Daoy (cell line): ENCODE measurements at regions not wholly inside any gene's neighbourhood (a gene's known extent, or its start where the extent isn't known, plus 50 kb on each side); places are given as distances from the start of the nearest gene placed in this dataset.
"Not testable (repeated sequence)": the region's sequence is repeated elsewhere in the genome, so short reads cannot be mapped to it uniquely, and the experiment has no call there.

Experiments
- DNase-seq: peaks from one replicate; pipeline ENCODE4 v3.0.0-alpha.2; 2015; ENCODE audit warnings: low read depth

GRCh38 chr4:132382243-132382642 lies 766.9 kb upstream of the PCDH10 start:
- no peak for DNase-seq

DNA sequence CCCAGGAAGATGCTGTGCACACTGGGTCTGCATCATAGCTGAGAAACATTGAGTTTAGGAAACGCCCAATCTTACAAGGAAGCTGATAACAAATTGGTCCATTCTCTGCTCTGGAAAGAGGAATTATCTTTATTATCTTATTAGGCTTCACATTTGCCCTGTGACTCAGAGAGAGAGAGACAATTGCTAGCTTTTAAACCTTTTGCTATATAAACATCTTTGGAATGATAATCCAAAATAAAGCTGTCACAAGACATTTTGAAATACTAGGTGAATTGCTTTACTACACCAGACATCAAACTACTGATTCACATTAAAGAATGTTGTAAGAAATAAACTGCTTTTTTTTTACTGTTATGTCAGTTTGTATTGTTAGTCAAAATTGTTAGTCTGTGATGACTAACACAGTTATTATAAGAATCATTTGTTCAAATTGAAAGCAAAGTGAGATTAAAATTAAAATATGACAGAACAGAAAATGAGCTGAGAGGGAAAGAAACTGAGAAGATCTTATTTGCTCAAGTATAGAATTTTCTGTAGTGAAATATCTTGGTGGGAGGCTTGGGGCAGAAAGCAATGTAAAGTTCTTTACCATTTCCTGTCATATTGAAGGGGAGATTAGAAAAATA lies 765.4 kb upstream of the PCDH10 start:
- DNase-seq = no peak

- no peak for DNase-seq
Observed at GRCh38 chr4:132384709-132385108, 764.4 kb upstream of the PCDH10 start.

- no peak for DNase-seq
Observed at GRCh38 chr4:132386130-132386529, 763.0 kb upstream of the PCDH10 start.

GRCh38 chr4:132387060-132387459 lies 762.0 kb upstream of the PCDH10 start:
- DNase-seq = no peak

GRCh38 chr4:132395561-132395960 lies 753.5 kb upstream of the PCDH10 start:
- no peak for DNase-seq

DNA sequence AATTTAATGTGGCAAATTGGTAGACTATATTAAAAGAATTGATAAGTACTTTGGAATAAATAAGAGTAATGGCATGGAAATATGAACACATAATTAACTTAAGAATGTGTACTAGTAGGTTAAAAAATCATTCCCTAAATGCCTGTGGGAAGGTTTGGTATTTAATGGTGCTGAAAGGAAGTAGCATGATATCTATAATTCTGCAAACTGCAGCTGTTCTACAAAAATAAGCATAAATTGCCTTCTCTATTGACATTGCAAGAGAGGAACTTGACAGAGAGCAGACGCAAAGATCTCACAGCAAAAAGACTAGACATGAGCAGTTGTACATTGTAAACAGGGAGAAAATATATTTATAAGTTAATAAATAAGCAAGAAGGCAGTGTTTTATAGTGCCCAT lies 752.5 kb upstream of the PCDH10 start:
- no peak for DNase-seq

DNA sequence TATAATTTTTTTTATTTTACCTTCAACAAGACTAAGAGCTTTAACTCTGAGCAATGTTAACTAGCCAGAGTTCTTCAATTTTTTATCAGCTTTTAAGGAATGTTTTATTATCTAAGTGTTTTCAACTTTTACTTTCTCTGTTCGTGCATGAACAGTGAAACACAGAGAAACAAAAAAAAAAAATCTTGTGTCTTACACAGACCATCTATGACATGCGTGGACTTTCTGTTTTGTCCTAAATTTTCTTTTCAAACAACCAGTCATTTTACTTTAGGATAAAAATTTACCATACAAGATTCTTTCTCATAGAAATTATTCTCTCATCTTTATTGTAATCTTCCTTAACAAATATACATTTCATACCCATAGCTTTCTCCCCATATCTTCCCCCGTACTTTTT lies 731.9 kb upstream of the PCDH10 start:
- no peak for DNase-seq

DNA sequence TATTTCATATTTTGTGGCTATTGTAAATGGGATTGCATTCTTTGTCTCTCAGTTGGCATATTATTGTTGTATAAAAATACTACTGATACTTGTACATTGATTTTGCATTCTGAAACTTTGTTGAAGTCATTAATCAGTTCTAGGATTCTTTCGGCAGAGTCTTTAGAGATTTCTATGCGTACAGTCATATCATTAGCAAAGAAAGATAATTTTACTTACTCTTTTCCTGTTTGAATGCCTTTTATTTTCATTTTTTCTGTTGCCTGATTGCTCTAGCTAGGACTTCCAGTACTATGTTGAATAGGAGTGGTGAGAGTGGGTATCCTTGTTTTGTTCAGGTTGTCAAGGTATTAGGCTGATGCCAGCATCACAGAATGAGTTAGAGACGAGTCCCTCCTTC lies 722.0 kb upstream of the PCDH10 start:
- no peak for DNase-seq

DNA sequence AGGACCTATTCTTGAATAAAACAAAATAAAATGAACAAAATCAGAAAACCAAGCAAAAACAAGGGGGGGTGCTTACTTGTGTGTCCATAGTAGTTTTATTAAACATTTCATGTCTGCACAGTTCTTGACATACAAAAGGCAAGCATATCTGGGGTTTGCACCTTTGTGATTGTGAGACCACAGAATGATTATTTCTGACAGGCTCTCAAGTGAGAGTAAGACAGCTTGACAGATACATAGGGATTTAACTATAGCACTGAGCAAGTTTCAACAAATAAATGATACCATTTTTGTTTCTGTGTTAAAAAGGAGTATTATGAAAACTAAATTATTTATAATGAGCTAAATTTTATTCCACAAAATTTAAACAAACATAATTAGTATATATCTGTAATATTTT lies 712.0 kb upstream of the PCDH10 start:
- no peak for DNase-seq

DNA sequence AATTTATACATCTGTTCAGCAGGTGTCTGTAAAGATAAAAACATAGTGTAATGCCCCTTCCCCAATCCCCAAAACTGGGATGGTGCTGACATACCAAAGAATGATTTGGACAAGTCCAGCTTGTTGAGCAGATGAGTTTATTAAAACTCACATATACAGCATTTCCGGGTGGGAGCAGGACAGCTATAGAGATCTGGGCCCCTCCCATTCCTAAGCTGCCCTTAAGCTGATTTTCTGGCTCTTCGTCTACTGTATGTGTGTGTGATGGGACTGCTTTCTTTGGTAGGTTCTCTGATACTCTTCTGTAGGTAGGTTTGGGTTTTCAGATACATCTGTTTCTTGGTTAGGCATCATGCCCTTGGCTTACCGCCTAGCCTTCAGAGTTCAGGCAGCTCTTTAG lies 703.7 kb upstream of the PCDH10 start:
- DNase-seq = no peak

GRCh38 chr4:132457987-132458386 lies 691.1 kb upstream of the PCDH10 start:
- not testable (repeated sequence) for DNase-seq

GRCh38 chr4:132479543-132479942 lies 669.6 kb upstream of the PCDH10 start:
- DNase-seq = no peak

- DNase-seq = no peak
Observed at GRCh38 chr4:132488555-132488954, 660.5 kb upstream of the PCDH10 start.

DNA sequence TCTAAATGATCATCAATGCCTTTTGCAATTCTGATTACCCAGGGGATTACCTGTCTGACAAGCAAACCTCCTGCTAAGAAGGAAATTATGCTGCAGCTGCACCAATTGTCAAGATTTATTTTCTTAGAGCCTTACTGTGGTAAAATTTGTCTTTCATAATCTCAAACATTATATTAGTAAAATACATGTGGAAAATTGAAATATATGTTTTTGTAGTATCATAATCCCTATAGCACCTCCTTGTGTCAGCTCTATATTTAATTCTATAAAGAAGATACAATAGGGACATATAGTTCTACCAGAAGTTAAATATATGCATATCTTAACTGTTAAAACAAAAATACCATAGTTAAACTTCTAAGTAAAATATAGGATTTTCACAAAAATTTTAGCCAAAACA lies 655.6 kb upstream of the PCDH10 start:
- no peak for DNase-seq

- not testable (repeated sequence) for DNase-seq
Observed at GRCh38 chr4:132495267-132495812, 653.8 kb upstream of the PCDH10 start.

DNA sequence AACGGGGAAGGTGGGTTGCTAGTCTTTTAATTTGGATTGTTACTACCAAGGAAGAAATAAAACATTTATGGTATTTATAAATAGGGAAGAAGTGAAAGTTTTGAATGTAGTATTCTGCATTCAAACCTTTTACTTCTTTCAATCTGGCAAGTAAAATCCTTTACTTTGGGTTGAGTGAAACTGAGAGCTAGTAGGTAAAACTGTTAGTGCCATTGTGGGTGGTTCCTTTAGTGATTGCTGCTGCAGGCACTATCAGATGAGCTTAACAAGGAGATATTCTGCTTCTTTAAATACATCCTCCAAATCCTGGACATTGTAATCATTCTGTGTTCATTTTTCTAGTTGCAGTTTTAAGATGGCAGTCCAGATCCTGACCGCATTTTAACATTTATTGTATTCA lies 650.9 kb upstream of the PCDH10 start:
- DNase-seq = no peak

DNA sequence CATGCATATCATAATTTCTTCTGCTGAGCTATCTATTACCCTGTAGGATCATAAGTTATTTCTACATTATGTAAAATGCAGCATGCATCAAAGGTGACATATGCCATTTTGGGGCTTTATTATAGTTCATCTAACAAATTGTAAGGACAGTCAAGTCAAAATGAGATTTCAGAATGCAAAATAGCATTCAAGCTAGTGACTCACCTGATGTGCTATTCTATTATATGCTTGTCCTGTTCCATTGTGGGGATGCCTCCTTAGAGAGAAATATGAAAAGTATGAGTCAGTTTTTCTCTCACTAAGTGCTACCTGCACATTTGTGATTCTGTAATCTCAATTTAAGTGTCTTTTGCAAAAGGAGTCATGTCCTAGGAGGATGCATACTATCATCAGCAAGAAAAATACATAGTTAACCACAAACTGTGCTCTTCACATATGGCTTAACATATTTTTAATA lies 647.0 kb upstream of the PCDH10 start:
- DNase-seq = no peak

DNA sequence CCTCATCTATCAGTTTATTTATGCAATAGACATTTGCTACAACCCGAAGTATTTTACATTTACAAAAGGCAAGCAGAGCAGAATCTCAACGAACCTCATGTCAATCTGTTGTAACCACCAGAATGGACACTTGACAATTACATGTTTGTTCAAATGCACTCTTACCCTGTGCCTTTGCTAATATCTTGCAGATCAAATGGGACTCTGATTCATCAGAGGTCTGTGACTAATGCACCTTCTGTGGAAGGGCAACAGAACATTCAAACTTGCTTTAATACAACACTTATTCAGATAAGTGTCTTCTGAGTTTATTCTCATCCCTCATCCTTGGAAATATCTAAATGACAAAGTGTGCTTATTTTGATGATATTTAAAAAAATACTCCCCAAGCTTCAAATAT lies 644.7 kb upstream of the PCDH10 start:
- no peak for DNase-seq

DNA sequence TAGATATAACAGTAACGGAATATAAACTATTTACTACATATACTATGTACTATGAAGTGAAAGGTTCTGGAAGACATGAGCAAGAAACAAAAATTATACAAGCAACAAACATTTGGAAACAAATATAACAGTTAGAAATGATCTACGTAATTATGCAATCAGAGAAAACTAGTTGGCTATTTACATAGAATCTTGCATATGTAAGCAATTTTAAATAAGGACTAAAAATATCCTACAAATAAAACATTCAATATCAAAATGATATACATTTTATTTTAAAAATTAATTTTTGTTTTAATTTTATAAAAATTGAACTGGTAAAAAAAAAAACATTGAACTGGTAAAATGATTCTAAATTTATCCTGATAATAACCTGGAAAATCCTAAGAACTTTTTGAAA lies 642.5 kb upstream of the PCDH10 start:
- DNase-seq = no peak

- DNase-seq = no peak
Observed at GRCh38 chr4:132513491-132513890, 635.6 kb upstream of the PCDH10 start.

GRCh38 chr4:132526652-132527051 lies 622.4 kb upstream of the PCDH10 start:
- no peak for DNase-seq

- no peak for DNase-seq
Observed at GRCh38 chr4:132527817-132528216, 621.3 kb upstream of the PCDH10 start.

GRCh38 chr4:132530861-132531260 lies 618.2 kb upstream of the PCDH10 start:
- no peak for DNase-seq
